ENCODE measurements at regions not wholly inside any gene's neighbourhood (a gene's known extent, or its start where the extent isn't known, plus 50 kb on each side); places are given as distances from the start of the nearest gene placed in this dataset.
A peak's percentile ranks its signal among the peaks of the same experiment; 100 is the strongest.
"Not testable (repeated sequence)": the region's sequence is repeated elsewhere in the genome, so short reads cannot be mapped to it uniquely, and the experiment has no call there.

DNA sequence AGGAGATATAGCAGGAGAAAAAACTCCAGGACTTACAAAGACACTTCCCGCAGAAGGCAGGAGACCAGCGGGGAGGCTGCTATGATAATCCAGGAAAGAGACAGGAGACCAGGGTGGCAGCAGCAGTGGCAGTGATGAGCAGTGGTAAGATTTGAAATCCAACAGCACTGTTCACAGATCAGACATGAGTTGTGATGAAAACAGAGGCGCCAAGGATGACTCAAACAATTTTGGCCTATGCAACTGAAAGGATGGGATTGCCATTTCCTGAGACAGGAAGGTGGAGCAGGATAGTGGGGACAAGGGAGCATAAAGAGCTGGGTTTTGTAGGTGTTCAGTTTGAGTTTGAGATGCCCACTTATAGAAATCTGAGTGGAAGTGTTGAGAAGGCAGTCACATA is 108.6 kb upstream of the DYRK2 start:
- DNase-seq = no peak

DNA sequence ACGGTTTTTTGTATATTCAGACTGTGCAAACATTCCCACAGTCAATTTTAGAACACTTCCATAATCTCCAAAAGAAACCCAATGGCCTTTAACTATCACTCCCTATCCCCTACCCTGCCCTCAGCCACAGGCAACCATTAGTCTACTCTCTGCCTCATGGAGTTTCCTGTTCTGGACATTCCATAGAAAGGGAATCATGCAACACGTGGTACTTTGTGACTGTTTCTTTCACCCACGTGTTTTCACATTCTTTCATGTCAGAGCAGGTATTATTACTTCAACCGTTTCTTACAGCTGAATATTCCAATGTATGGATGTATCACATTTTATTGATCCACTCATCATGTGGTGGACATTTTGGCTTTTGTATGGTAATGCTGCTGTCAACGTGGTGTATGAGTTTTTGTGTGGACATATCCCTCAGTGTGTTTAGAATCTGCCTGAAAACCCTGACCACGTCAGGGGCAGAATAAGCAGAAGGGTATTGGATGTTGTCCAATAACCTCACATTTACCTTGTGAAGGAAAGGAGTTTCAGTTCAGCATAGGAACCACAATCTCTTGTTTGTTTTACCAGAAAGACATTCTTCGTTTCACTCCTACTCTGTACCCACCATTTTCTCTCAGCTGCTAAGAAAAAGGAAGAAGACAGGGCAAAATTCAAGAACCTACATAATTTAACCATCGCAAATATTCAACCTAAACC is 107.5 kb upstream of the DYRK2 start:
- no peak for DNase-seq

DNA sequence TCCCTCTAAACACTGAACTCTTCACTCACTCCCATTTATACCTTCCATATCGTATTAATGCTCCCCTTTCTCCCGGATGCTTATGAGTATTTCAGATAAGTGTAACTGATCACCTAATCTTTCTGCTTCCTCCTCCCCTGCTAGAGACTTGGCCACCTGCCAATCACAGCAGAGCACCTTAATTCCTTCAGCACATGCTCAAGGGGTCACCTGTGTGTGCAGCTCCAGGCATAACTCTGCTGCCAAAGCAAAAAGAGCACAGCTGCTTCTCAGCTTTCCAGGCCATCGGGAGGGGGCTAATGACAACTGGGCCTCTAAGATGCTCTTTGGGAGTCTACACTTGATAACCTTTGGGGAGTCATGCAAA is 106.9 kb upstream of the DYRK2 start:
- no peak for DNase-seq

DNA sequence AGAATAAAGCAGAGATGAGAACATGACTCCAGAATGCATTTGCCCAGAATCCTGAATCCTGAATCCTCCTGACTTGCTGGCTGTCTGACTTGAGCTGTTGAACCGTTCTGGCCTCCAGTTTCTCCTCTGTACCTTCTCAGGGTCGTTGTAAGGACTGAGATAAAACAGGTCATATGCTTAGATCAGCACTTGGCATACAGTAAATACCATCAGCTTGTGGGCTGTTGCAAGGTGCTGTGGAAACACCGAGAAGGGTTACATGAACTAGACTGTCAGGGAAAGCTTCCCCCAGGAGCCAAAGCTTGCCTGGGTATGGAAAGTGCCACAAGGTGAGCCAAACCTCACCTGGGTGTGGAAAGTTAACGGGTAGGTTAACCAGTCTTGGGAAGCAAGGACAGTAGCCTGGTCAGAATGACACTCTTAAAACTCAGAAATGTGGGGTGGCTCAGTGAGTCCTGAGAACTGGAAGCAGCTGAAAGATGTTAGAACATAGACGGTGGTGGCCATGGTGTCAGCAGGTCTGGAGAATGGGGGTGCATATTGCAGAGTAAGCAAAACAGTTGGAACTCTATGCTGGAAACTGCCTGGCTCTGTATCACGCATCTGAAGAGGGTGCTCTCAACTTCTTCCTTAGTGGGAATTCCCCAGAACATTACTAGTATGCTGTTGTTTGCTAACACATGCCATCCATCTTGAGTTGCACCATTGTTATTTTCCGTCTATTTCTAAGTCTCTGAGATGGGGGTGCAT is 105.3 kb upstream of the DYRK2 start:
- no peak for DNase-seq

DNA sequence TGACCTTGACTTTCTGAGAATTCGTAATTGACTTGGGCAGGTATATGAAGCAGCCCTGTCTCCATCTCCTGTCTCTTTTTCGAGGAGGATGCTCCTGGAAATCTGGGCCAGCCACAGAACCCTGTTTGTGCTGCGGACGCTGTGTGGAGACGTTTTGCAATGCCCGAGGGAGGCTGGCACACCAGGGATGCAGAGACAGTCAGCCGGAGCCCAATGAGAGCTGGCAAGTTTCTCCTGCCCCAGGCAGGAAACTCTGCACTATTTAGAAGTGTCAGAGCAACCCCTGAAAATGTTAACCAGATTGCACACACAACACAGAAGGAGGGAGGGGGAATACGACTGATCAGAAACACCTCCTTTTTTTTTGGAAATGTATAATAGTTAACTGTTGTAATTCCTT is 103.2 kb upstream of the DYRK2 start:
- DNase-seq = no peak

DNA sequence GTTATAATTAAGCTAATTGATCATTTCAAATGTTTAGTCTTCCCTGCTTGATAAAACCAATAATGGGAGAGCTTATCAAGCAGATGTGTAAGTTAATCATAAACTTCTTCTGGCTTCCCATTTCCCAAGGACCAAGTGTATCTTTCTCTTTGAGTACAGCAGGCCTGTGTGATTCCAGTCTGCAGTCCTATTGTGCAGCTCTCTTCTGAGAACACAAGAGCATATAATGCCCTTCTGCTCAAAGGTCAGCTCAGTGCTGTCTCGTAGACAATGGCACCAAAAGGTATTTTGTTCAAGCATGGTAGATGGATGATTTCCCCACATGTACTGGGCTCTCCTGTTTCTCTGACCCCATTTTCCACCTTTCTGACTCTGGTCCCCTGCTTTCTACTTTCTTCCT is 101.8 kb upstream of the DYRK2 start:
- no peak for DNase-seq

DNA sequence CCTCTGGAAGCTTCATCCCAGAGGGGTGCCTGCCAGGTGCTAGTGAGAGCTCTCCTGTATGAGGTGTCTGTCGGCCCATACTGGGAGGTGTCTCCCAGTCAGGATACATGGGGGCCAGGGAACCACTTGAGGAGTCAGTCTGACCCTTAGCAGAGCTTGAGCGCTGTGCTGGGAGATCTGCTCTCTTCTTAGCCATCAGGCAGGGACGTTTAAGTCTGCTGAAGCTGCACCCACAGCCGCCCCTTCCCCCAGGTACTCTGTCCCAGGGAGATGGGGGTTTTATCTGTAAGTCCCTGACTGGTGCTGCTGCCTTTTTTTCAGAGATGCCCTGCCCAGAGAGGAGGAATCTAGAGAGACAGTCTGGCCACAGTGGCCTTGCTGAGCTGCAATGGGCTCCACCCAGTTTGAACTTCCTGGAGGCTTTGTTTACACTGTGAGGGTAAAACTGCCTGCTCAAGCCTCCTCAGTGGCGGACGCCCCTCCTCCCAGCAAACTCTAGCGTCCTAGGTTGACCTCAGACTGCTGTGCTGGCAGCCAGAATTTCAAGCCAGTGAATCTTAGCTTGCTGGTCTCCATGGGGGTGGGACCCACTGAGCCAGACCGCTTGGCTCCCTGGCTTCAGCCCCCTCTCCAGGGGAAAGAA is 93.3 kb upstream of the DYRK2 start:
- not testable (repeated sequence) for DNase-seq

DNA sequence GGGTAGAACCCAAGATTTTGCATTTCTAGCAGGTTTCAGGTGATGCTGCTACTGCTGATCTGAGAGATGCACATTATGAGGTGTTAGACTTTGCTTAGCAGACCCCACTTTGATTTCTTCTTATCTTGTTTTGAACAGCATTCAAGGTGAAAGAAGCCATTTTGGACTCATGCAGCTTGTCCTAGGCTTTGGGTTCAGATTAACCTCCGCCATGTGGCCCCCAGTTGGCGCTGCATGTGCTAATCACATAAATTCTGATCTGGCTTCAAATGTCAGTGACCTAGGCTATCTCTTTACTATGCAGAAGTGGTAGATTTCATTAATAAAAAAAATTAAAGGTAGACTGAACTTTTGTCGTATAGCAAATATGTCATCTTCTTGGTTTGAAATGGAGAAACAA is 89.8 kb upstream of the DYRK2 start:
- no peak for DNase-seq

DNA sequence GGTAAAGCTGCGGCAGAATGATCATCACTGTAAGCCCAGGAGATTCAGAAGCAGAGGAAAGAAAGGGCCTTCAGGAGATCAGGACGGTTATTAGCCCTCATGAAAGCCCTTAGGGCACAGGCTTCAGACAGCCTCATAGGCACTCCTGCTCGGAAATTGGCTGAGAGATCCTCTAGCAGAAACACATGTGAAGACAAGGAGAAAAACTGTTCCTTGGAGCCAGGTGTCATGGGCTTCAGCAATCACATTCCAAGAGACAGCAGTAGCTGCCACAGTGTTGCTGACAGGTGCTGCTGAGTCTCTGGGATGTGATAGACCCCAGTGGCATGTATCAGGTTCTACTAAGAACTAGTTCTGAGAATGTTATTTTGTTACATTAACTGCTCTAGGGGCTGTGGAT is 88.8 kb upstream of the DYRK2 start:
- DNase-seq = no peak

DNA sequence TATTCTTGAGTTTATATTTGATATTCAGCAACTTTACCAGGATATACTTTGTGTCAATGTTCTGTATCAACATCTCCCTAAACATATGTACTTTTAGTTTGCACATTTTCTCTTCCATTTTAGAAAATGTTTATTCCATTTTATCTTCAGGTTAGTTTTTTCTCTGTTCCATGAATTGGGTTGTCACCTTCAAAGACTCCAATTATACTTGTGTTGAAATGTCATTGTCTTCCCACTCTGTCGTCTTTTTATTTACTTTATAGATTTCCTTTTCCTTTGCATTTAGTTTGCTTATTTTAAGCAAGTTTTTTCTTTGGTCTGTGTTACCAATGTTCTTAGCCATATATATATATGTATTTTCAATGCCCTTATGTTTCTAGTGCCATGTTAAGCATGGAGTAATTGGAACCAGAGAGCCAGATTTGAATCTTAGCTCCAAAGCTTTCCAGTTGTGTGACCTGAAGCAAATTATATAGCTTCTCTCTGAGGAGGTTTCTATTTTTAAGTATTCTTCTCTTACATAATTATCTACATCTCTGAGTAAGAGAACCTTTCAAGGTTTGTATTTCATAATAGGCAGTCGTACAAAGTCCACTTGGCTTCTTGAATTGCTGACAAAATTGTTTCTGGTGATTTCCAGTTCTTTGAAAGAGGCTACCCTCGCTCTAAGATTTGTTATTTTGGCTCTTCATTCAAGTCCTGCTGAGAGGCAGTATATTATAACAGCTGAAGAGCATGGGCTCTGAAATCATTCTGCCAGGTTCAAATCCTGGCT is 85.8 kb upstream of the DYRK2 start:
- peak; percentile 56 for DNase-seq

DNA sequence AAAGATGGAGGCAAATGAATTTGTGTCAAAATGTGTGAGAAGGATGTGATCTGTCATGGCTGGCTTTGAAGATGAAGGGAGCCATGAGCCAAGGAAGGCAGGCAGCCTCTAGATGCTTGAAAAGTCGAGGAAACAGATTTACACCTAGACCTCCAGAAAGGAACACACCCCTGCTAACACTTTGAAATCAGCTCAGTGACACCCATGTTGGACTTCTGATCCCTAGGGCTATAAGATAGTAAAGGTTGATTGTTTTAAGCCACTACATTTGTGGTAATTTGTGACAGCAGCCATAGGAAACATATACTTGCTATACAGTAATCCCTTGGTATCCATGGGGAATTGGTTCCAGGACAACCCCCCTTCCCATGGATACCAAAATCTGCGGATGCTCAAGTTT is 80.5 kb upstream of the DYRK2 start:
- no peak for DNase-seq

DNA sequence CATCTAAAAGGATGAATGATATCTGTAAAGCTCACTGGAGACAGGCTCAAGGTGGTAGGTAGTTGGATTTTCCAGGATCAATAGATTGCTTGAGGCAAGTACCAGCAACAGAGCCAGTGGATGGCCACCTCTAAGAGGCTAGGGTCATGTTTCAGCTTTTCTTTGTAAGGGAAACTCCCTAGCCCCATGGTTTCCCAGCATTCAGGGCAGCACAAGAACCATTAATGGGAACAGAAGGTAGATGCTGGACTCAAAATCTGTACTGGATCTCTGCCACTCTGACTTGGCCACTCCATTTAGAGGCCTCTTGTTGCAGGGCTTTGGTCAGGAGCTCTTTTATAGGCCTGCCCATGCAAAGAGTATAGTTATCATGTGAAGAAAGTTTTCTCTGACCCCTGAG is 76.1 kb upstream of the DYRK2 start:
- DNase-seq = no peak

DNA sequence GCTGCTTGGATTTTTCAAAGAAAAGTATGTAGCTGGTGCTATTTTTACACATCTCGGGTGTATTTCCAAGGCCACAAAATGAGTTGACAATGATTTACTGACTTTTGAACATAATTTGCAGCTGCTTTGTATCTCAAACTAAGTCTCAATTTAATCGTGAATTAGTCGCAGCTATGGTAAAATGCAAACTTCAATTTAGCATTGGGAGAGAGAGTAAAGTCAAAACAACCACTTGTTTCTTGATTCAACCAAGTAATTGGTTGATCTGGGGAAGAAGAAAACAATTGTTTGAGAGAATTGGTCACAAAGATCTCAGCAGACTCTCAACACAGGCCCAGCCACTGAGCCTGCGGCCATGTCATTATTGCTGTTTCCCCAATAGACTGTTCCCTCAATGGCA is 75.0 kb upstream of the DYRK2 start:
- DNase-seq = no peak

DNA sequence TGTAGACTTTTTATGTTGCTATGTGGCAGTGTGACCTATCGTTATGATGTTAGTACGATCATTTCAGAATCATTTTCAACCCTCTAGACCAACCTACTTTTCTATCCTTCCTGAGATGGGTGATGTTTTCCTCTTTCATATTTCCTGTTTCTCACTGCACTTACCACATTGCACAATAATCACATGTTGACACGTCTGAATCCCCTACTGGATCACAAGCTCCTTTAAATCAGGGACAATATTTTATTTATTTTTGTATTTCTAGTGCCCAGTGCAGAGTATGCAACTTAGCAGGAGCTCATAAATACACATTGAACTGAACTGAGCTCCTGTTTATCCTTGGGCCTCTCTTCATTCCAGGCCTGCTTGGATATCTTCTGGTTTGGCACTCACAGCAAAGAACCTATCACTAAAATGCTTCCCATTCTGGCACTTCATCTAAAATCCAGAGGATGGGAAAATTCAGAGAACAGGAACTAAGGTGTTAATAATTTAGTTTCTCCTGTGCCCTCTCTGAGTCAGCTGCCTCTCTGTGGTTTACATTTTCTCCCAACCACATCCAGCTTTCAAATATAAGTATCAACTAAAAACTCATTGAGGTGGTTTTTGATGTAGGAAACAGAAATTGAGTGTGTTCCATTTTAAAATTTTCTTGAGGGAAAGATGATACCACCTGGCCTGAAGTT is 69.4 kb upstream of the DYRK2 start:
- DNase-seq = no peak

DNA sequence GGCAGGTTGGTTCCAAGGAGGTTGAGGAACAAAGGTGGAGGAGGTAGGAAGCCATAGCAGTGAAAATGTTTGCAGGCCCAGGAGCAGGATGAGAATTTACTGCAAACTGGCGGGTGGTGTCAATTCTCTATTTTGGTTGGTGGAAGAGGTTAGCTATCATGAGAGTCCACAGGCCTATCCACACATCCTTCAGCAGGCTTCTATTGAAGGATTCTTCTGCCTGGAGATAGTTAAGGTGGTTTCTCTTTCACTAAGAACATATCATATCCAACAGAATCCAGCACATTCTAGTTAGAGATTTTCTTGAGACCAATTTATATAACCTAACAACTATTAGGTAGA is 68.9 kb upstream of the DYRK2 start:
- no peak for DNase-seq

DNA sequence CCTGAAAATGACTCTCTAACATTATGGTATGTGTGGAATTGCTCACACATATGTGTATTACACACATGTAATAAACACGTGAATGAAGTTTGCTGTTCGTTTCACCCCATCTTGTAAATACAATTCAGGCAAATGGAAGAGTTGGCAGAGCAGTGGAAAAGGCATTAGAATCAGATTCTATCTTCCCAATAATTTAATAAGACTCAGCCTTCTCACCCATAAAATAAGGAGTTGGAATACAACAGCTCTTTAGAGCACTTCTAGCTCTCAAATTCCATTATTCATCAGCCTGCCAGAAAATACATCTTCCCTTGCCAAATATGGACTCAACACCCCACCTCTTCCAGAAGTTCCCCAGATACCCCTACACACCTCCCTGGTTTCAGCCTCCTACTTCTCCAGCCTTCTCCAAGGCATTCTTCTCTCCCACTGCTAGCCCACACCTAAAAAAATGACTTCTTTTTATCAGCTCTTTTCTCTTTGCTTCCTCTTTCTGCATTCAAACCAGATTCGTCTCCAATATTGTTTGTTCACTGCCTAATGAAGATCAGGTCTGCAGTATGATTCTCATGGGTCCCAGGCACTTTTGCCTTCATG is 66.2 kb upstream of the DYRK2 start:
- DNase-seq = no peak

DNA sequence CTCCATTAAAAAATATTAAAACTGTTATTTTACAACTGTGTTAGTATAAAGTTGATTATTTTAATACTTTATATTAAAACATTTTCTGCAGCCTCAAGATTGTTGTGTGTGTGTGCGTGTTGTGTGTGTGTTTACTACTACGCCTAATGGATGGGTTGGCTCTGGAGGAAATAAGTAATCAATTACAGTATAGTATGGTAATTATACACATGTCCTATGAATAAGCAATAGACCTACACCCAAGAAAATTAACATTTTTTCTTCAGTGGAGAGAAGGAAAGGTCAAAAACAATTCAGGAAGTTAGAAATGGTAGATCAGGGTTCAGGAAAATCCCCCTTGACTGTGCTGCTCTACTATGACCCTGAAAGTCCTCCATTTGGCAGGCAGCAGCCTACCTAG is 65.7 kb upstream of the DYRK2 start:
- DNase-seq = no peak

DNA sequence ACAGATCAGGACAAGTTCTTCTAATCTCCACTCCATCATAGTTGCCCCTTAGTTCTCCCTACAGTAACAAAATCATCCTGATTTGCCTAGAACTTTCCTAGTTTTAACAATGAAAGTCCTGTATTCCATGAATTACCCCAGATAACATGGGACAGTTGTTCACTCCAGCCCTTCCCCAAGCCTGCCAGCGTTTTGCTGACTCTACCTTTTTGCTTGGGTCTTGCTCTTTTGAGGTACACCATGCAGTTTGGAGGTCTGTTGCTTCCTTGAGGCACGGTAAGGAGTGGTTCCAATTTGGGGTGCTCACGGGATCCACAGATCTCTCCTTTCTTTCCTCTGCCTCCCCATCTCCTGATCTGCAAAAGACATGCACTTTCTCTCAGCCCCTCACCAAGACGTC is 61.6 kb upstream of the DYRK2 start:
- no peak for DNase-seq

DNA sequence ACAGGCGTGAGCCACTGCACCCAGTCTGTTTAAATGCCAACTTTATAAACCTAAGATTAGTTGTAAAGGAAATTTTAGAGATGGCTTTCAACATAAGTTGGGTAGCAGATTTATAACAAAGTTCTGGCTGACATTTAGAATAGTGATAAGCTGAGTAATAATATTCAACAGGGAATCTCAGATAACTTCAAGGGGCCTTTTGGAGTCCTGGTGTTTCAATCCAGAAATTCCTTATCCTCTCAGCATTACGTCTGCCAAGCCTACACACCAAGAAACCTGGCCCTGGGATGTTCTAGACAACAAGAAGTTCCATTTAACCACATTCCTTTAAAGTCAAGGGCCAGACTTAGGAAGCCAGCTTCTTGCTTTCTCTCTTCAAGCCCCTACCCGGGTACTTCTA is 59.5 kb upstream of the DYRK2 start:
- no peak for DNase-seq

DNA sequence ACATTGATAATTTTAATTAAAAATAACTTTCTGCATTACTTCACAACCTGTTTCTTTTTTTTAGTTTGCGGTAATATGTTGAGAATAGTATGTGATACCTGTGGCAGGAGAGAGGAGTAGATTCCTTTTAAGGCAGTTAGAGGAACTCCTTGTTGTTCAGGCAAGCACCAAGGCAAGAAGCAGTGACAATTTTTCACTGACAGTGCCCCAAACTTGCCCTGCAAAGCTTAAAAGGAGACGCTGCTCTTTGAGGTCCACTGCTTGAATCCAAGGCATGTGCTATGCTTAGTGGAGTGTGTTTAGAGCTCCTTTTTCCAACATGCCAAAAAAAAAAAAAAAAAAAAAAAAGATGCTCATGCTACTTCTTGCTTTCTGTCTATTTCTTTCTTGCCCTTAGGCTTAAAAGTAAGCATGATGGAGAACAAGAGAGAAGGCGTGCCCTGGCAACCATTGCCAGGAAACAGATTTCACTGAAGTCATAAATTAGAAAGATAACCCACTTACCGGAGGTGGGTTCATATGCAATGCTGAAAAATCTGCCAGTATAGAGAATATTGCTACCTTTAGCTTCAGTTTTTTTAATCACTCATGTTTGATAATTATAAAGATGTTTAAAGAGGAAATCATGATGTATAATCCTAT is 58.3 kb upstream of the DYRK2 start:
- no peak for DNase-seq

DNA sequence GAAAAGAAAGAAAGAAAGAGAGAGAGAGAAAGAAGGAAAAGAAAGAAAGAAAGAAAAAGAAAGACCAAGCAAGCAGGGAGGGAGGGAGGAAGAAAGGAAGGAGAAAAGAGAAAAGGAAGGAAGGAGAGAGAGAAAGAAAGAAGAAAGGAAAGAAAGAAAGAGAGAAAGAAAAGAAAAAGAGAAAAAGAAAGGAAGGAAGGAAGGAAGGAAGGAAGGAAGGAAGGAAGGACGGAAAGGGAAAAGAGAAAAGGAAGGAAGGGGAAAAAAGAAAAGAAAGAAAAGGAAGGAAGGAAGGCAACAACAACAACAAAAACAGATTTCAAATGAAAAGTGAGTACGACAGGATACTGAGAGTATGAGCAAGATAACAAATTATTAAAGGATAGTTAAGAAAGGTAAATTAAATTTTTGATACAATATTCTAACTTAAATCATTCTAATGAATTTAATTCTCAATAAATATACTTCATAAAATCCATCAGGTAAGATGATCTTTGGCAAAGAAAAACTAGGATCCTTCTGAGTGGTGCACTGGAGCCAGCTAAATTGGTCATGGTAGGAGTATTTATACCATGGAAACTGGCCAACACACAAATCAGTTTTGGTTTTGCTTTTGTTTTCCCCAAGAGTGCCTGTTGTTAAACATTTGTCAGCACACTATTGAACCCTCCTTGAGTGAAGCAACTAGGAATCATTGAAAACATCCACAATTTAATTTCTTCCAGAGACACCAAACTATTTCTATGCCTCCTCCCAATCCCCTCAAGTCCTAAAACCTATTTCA is 56.1 kb upstream of the DYRK2 start:
- DNase-seq = no peak
